H1 (cell line): ENCODE measurements at regions not wholly inside any gene's neighbourhood (a gene's known extent, or its start where the extent isn't known, plus 50 kb on each side); places are given as distances from the start of the nearest gene placed in this dataset.

Experiments used
- ASH2L ChIP-seq: fragments of 200-600, 300-600 bp; sonication (generic); IDR thresholded peaks from one replicate; pipeline ENCODE4 v1.7.1; 2017; ENCODE audit warnings: low read length
- EGR1 ChIP-seq: IDR thresholded peaks from 2 replicates; pipeline ENCODE4 v1.6.1; 2011; ENCODE audit warnings: low read depth, low read length, borderline replicate concordance
- HDAC6 ChIP-seq: IDR thresholded peaks from one replicate; pipeline ENCODE4 v1.7.1; 2012; ENCODE audit warnings: low read depth, mild to moderate bottlenecking, inconsistent platforms, low read length, moderate library complexity
- SP2 ChIP-seq: IDR thresholded peaks from 2 replicates; pipeline ENCODE4 v1.6.1; 2012; ENCODE audit warnings: mild to moderate bottlenecking, low read length, inconsistent platforms
- SP4 ChIP-seq: IDR thresholded peaks from 2 replicates; pipeline ENCODE4 v1.6.1; 2012; ENCODE audit warnings: low read length, inconsistent platforms

- TF ChIP-seq SP4, result no peak
- no peak for TF ChIP-seq ASH2L
- no peak for TF ChIP-seq HDAC6
- TF ChIP-seq SP2, result no peak
- TF ChIP-seq EGR1, result no peak
These were observed 474.8 kb upstream of the SLIT2 start (continued) for GRCh38 chr4:19776929-19777328.
